ENCODE measurements at regions not wholly inside any gene's neighbourhood (a gene's known extent, or its start where the extent isn't known, plus 50 kb on each side); places are given as distances from the start of the nearest gene placed in this dataset.

GRCh38 chr18:70454704-70455322 is 166.0 kb downstream of the SOCS6 start:
- DNase-seq (ENCODE audit: extremely low read depth in 1 of 11, low read depth in 9 of 11, low spot score in 4 of 11) = peak in 10 of 11 donors; percentile 20 to 54 (median 36)

GRCh38 chr18:70453058-70453775 is 164.4 kb downstream of the SOCS6 start:
- DNase-seq (ENCODE audit: extremely low read depth in 1 of 11, low read depth in 9 of 11, low spot score in 4 of 11) = no peak

GRCh38 chr18:70452501-70452900 is 163.7 kb downstream of the SOCS6 start:
- no peak for DNase-seq (ENCODE audit: extremely low read depth in 1 of 11, low read depth in 9 of 11, low spot score in 4 of 11)

- no peak for DNase-seq (ENCODE audit: extremely low read depth in 1 of 11, low read depth in 9 of 11, low spot score in 4 of 11)
Observed at GRCh38 chr18:70450426-70451253, 161.8 kb downstream of the SOCS6 start.

GRCh38 chr18:70448588-70448987 is 159.7 kb downstream of the SOCS6 start:
- DNase-seq (ENCODE audit: extremely low read depth in 1 of 11, low read depth in 9 of 11, low spot score in 4 of 11) = no peak

GRCh38 chr18:70446063-70446462 is 157.2 kb downstream of the SOCS6 start:
- no peak for DNase-seq (ENCODE audit: extremely low read depth in 1 of 11, low read depth in 9 of 11, low spot score in 4 of 11)

- no peak for DNase-seq (ENCODE audit: extremely low read depth in 1 of 11, low read depth in 9 of 11, low spot score in 4 of 11)
Observed at GRCh38 chr18:70442933-70443332, 154.1 kb downstream of the SOCS6 start.

- DNase-seq (ENCODE audit: extremely low read depth in 1 of 11, low read depth in 9 of 11, low spot score in 4 of 11) = no peak
Observed at GRCh38 chr18:70432804-70433400, 144.1 kb downstream of the SOCS6 start.

- DNase-seq (ENCODE audit: extremely low read depth in 1 of 11, low read depth in 9 of 11, low spot score in 4 of 11) = no peak
Observed at GRCh38 chr18:70431203-70431624, 142.4 kb downstream of the SOCS6 start.

GRCh38 chr18:70430501-70431173 is 141.8 kb downstream of the SOCS6 start:
- DNase-seq (ENCODE audit: extremely low read depth in 1 of 11, low read depth in 9 of 11, low spot score in 4 of 11) = no peak

GRCh38 chr18:70429847-70430500 is 141.1 kb downstream of the SOCS6 start:
- DNase-seq (ENCODE audit: extremely low read depth in 1 of 11, low read depth in 9 of 11, low spot score in 4 of 11) = no peak

GRCh38 chr18:70428439-70428838 is 139.6 kb downstream of the SOCS6 start:
- DNase-seq (ENCODE audit: extremely low read depth in 1 of 11, low read depth in 9 of 11, low spot score in 4 of 11) = no peak

- DNase-seq (ENCODE audit: extremely low read depth in 1 of 11, low read depth in 9 of 11, low spot score in 4 of 11) = no peak
Observed at GRCh38 chr18:70426818-70427217, 138.0 kb downstream of the SOCS6 start.

GRCh38 chr18:70425236-70425635 is 136.4 kb downstream of the SOCS6 start:
- DNase-seq (ENCODE audit: extremely low read depth in 1 of 11, low read depth in 9 of 11, low spot score in 4 of 11) = no peak

GRCh38 chr18:70423988-70424387 is 135.1 kb downstream of the SOCS6 start:
- DNase-seq (ENCODE audit: extremely low read depth in 1 of 11, low read depth in 9 of 11, low spot score in 4 of 11) = no peak

GRCh38 chr18:70423120-70423519 is 134.3 kb downstream of the SOCS6 start:
- DNase-seq (ENCODE audit: extremely low read depth in 1 of 11, low read depth in 9 of 11, low spot score in 4 of 11) = no peak

GRCh38 chr18:70422391-70422965 is 133.6 kb downstream of the SOCS6 start:
- no peak for DNase-seq (ENCODE audit: extremely low read depth in 1 of 11, low read depth in 9 of 11, low spot score in 4 of 11)
